ENCODE measurements at regions not wholly inside any gene's neighbourhood (a gene's known extent, or its start where the extent isn't known, plus 50 kb on each side); places are given as distances from the start of the nearest gene placed in this dataset.

GRCh38 chr10:124146483-124146882 is 53.1 kb upstream of the CHST15 start:
- DNase-seq (ENCODE audit: low spot score): no peak

GRCh38 chr10:124145109-124145870 is 51.9 kb upstream of the CHST15 start:
- no peak for DNase-seq (ENCODE audit: low spot score)

GRCh38 chr10:124144536-124144935 is 51.1 kb upstream of the CHST15 start:
- DNase-seq (ENCODE audit: low spot score): no peak

GRCh38 chr10:124143721-124144120 is 50.3 kb upstream of the CHST15 start:
- DNase-seq (ENCODE audit: low spot score): no peak

Measured in HuH-7.5 (cell line).